HG03039 (cell line): ENCODE measurements at regions not wholly inside any gene's neighbourhood (a gene's known extent, or its start where the extent isn't known, plus 50 kb on each side); places are given as distances from the start of the nearest gene placed in this dataset.

Experiments used
- ATAC-seq: cut with Tn5 transposase; IDR thresholded peaks from one replicate; pipeline ENCODE4 v1.9.1; 2021; ENCODE audit warnings: mild to moderate bottlenecking, moderate library complexity; ENCODE audit not compliant: unreplicated experiment

GRCh38 chr3:55244247-55244646 lies 242.9 kb downstream of the WNT5A start:
- ATAC-seq: no peak

GRCh38 chr3:55243678-55244077 lies 243.4 kb downstream of the WNT5A start:
- no peak for ATAC-seq

- no peak for ATAC-seq
Measured at GRCh38 chr3:55242921-55243320, 244.2 kb downstream of the WNT5A start.

- no peak for ATAC-seq
Measured at GRCh38 chr3:55241098-55241497, 246.0 kb downstream of the WNT5A start.

- no peak for ATAC-seq
Measured at GRCh38 chr3:55235416-55235815, 251.7 kb downstream of the WNT5A start.

GRCh38 chr3:55226696-55227095 lies 260.4 kb downstream of the WNT5A start:
- no peak for ATAC-seq

- ATAC-seq: no peak
Measured at GRCh38 chr3:55218577-55218976, 268.5 kb downstream of the WNT5A start.

- ATAC-seq: no peak
Measured at GRCh38 chr3:55207744-55208143, 279.4 kb downstream of the WNT5A start.

- no peak for ATAC-seq
Measured at GRCh38 chr3:55205990-55206389, 278.1 kb upstream of the LRTM1 start.

GRCh38 chr3:55204417-55204816 lies 276.6 kb upstream of the LRTM1 start:
- no peak for ATAC-seq

GRCh38 chr3:55203546-55203945 lies 275.7 kb upstream of the LRTM1 start:
- ATAC-seq: no peak

- ATAC-seq: no peak
Measured at GRCh38 chr3:55203006-55203405, 275.1 kb upstream of the LRTM1 start.

- no peak for ATAC-seq
Measured at GRCh38 chr3:55202326-55202725, 274.5 kb upstream of the LRTM1 start.

- no peak for ATAC-seq
Measured at GRCh38 chr3:55201779-55202178, 273.9 kb upstream of the LRTM1 start.

GRCh38 chr3:55200906-55201305 lies 273.0 kb upstream of the LRTM1 start:
- ATAC-seq: no peak

- ATAC-seq: no peak
Measured at GRCh38 chr3:55198554-55198953, 270.7 kb upstream of the LRTM1 start.

- no peak for ATAC-seq
Measured at GRCh38 chr3:55197021-55197420, 269.2 kb upstream of the LRTM1 start.

GRCh38 chr3:55196495-55196894 lies 268.6 kb upstream of the LRTM1 start:
- ATAC-seq: no peak

- no peak for ATAC-seq
Measured at GRCh38 chr3:55194376-55194775, 266.5 kb upstream of the LRTM1 start.

GRCh38 chr3:55191911-55192775 lies 264.3 kb upstream of the LRTM1 start:
- ATAC-seq: no peak

- no peak for ATAC-seq
Measured at GRCh38 chr3:55190331-55190730, 262.5 kb upstream of the LRTM1 start.

GRCh38 chr3:55189359-55189801 lies 261.5 kb upstream of the LRTM1 start:
- no peak for ATAC-seq

- no peak for ATAC-seq
Measured at GRCh38 chr3:55185380-55185779, 257.5 kb upstream of the LRTM1 start.
